ENCODE measurements at regions not wholly inside any gene's neighbourhood (a gene's known extent, or its start where the extent isn't known, plus 50 kb on each side); places are given as distances from the start of the nearest gene placed in this dataset.
"Not testable (repeated sequence)": the region's sequence is repeated elsewhere in the genome, so short reads cannot be mapped to it uniquely, and the experiment has no call there.

DNA sequence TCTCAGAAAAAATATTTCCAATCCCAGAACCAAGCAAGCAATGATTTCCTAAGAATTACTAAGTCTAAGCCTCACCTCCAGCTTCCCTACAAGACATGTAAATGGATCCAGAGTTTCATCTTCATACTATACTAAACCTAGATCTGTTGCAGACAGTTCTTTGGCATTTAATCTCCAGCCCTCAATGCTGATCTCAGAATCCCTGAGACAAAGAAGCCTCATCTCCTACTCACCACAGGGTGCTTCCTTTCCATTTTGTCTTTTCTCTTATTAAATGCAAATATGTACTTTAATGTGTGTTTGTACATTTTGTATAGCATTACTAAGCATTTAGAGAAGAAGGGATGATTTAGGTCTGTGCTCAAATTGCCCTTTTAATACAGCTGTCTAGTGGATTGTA lies 954.9 kb downstream of the TDRD15 start:
- Histone ChIP-seq H2AFZ (ENCODE audit: low read length) (no peak overlapping the region), H3K27ac (ENCODE audit: insufficient read depth, low read length) (no peak overlapping the region), H3K4me1 (ENCODE audit: control insufficient read depth, extremely low read depth, insufficient read depth, low read length) (no peaks in the 10 kb centered on the region), H4K20me1 (ENCODE audit: control insufficient read depth, extremely low read depth, insufficient read depth, low read length) (no peaks in the 10 kb centered on the region), H3K79me2 (ENCODE audit: control insufficient read depth, insufficient read depth, low read length) (no peaks in the 10 kb centered on the region), H3K36me3 (ENCODE audit: control insufficient read depth, insufficient read depth, low read length) (no peaks in the 10 kb centered on the region), H3K9ac (ENCODE audit: insufficient read depth, low read length) (no peak overlapping the region), H3K4me2 (ENCODE audit: extremely low read depth, insufficient read depth, low read length) (no peak overlapping the region), H3K4me3 (replicated peaks in 1 of 4; ENCODE audit: control extremely low read depth in 1 of 4, insufficient read depth in 1 of 4, low read depth in 3 of 4, low read length in 4 of 4) (no peak overlapping the region), H3K9me3 (ENCODE audit: control insufficient read depth, insufficient read depth, low read depth, low read length) (no peaks in the 10 kb centered on the region), H3K27me3 (ENCODE audit: control insufficient read depth, insufficient read depth, low read length) (no peaks in the 10 kb centered on the region)
- DNase-seq (ENCODE audit: low read depth in 2 of 2), result no peak
- TF ChIP-seq, protein P1, sequence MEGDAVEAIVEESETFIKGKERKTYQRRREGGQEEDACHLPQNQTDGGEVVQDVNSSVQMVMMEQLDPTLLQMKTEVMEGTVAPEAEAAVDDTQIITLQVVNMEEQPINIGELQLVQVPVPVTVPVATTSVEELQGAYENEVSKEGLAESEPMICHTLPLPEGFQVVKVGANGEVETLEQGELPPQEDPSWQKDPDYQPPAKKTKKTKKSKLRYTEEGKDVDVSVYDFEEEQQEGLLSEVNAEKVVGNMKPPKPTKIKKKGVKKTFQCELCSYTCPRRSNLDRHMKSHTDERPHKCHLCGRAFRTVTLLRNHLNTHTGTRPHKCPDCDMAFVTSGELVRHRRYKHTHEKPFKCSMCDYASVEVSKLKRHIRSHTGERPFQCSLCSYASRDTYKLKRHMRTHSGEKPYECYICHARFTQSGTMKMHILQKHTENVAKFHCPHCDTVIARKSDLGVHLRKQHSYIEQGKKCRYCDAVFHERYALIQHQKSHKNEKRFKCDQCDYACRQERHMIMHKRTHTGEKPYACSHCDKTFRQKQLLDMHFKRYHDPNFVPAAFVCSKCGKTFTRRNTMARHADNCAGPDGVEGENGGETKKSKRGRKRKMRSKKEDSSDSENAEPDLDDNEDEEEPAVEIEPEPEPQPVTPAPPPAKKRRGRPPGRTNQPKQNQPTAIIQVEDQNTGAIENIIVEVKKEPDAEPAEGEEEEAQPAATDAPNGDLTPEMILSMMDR (conservative IDR thresholded peaks at IDR 0.05 in 1 of 2, IDR thresholded peaks at IDR 0.05 in 1 of 2; ENCODE audit: low read depth in 1 of 2, low read length in 2 of 2), result no peak
- TF ChIP-seq EZH2 (IDR thresholded peaks at IDR 0.05; ENCODE audit: low read length, missing control alignments), result no peak

DNA sequence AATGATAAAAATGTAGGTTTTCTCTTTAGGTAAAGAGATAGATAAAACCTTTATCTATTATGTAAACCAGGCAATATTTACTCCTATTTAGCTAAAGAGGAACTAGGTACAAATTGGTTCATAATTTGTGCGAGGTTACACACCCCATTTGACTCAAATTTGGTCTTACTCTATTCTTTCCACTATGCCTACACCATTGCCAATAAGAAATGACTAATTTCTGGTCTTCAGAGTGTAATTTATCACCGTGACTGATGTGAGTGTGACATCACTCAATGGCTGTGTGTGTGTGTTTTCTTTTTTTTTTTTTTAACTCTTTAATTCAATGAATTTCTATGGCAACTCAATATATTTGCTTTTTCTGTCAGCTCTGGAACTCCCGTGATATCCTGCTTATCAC lies 955.8 kb downstream of the TDRD15 start:
- Histone ChIP-seq H3K9me3 (ENCODE audit: control insufficient read depth, insufficient read depth, low read depth, low read length) (no peaks in the 10 kb centered on the region), H3K27me3 (ENCODE audit: control insufficient read depth, insufficient read depth, low read length) (no peaks in the 10 kb centered on the region), H3K4me1 (ENCODE audit: control insufficient read depth, extremely low read depth, insufficient read depth, low read length) (no peaks in the 10 kb centered on the region), H3K36me3 (ENCODE audit: control insufficient read depth, insufficient read depth, low read length) (no peaks in the 10 kb centered on the region), H3K79me2 (ENCODE audit: control insufficient read depth, insufficient read depth, low read length) (no peaks in the 10 kb centered on the region), H2AFZ (ENCODE audit: low read length) (no peak overlapping the region), H3K4me2 (ENCODE audit: extremely low read depth, insufficient read depth, low read length) (no peak overlapping the region), H3K9ac (ENCODE audit: insufficient read depth, low read length) (no peak overlapping the region), H3K4me3 (replicated peaks in 1 of 4; ENCODE audit: control extremely low read depth in 1 of 4, insufficient read depth in 1 of 4, low read depth in 3 of 4, low read length in 4 of 4) (no peak overlapping the region), H4K20me1 (ENCODE audit: control insufficient read depth, extremely low read depth, insufficient read depth, low read length) (no peaks in the 10 kb centered on the region), H3K27ac (ENCODE audit: insufficient read depth, low read length) (no peak overlapping the region)
- TF ChIP-seq, protein P1 (conservative IDR thresholded peaks at IDR 0.05 in 1 of 2, IDR thresholded peaks at IDR 0.05 in 1 of 2; ENCODE audit: low read depth in 1 of 2, low read length in 2 of 2), result no peak
- TF ChIP-seq EZH2 (IDR thresholded peaks at IDR 0.05; ENCODE audit: low read length, missing control alignments), result no peak
- DNase-seq (ENCODE audit: low read depth in 2 of 2), result no peak

DNA sequence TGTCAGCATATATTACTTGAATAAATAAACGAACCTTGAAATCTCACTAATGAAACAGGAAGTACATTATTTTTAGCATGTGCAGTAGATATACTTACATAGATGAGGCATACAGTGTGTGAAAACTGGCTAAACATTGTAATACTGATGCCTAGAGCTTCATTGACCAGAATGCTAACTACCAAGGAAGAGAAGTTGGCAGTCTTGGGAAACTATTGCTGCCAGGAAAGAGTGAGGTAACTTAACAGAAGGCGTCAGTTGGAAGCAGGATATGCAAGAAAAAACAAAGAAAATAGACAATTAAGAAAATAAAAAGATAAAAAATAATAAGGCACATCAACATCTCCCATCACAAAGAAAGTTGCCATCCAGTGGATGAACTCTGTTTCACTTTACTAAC lies 963.0 kb downstream of the TDRD15 start:
- no peak overlapping the region for H3K4me3 ChIP-seq (replicated peaks in 1 of 4; ENCODE audit: control extremely low read depth in 1 of 4, insufficient read depth in 1 of 4, low read depth in 3 of 4, low read length in 4 of 4)
- no peak for TF ChIP-seq EZH2 (IDR thresholded peaks at IDR 0.05; ENCODE audit: low read length, missing control alignments)
- TF ChIP-seq, protein P1 (conservative IDR thresholded peaks at IDR 0.05 in 1 of 2, IDR thresholded peaks at IDR 0.05 in 1 of 2; ENCODE audit: low read depth in 1 of 2, low read length in 2 of 2), result no peak

DNA sequence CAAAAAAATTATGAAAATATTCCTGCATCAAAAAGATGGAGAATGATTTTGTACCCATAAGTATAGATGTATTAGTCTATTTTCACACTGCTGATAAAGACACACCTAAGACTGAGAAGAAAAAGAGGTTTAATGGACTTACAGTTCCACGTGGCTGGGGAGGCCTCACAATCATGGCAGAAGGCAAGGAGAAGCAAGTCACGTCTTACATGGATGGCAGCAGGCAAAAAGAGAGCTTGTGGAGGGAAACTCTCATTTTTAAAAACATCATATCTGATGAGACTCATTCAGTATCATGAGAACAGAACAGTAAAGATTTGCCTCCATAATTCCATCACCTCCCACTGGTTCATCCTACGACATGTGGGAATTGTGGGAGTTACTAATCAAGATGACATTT lies 979.8 kb downstream of the TDRD15 start:
- H3K4me1 ChIP-seq (ENCODE audit: control insufficient read depth, extremely low read depth, insufficient read depth, low read length); H3K9me3 ChIP-seq (ENCODE audit: control insufficient read depth, insufficient read depth, low read depth, low read length); H2AFZ ChIP-seq (ENCODE audit: low read length); H3K79me2 ChIP-seq (ENCODE audit: control insufficient read depth, insufficient read depth, low read length); DNase-seq (ENCODE audit: low read depth in 2 of 2); H3K9ac ChIP-seq (ENCODE audit: insufficient read depth, low read length); H4K20me1 ChIP-seq (ENCODE audit: control insufficient read depth, extremely low read depth, insufficient read depth, low read length); H3K36me3 ChIP-seq (ENCODE audit: control insufficient read depth, insufficient read depth, low read length); H3K27ac ChIP-seq (ENCODE audit: insufficient read depth, low read length); H3K4me3 ChIP-seq (replicated peaks in 1 of 4; ENCODE audit: control extremely low read depth in 1 of 4, insufficient read depth in 1 of 4, low read depth in 3 of 4, low read length in 4 of 4); H3K27me3 ChIP-seq (ENCODE audit: control insufficient read depth, insufficient read depth, low read length); H3K4me2 ChIP-seq (ENCODE audit: extremely low read depth, insufficient read depth, low read length): not testable (repeated sequence)

More for the DNA sequence above, 963.0 kb downstream of the TDRD15 start:
- no peak overlapping the region for H3K4me2 ChIP-seq (ENCODE audit: extremely low read depth, insufficient read depth, low read length)
- H3K9me3 ChIP-seq (ENCODE audit: control insufficient read depth, insufficient read depth, low read depth, low read length), result no peaks in the 10 kb centered on the region
- no peak for DNase-seq (ENCODE audit: low read depth in 2 of 2)
- H4K20me1 ChIP-seq (ENCODE audit: control insufficient read depth, extremely low read depth, insufficient read depth, low read length), result no peaks in the 10 kb centered on the region
- H3K9ac ChIP-seq (ENCODE audit: insufficient read depth, low read length), result no peak overlapping the region
- no peaks in the 10 kb centered on the region for H3K36me3 ChIP-seq (ENCODE audit: control insufficient read depth, insufficient read depth, low read length)
- H3K79me2 ChIP-seq (ENCODE audit: control insufficient read depth, insufficient read depth, low read length), result no peaks in the 10 kb centered on the region
- H3K27ac ChIP-seq (ENCODE audit: insufficient read depth, low read length), result no peak overlapping the region
- H3K4me1 ChIP-seq (ENCODE audit: control insufficient read depth, extremely low read depth, insufficient read depth, low read length), result no peaks in the 10 kb centered on the region
- H3K27me3 ChIP-seq (ENCODE audit: control insufficient read depth, insufficient read depth, low read length), result no peaks in the 10 kb centered on the region
- no peak overlapping the region for H2AFZ ChIP-seq (ENCODE audit: low read length)
